GM12878 (cell line): ENCODE measurements at regions not wholly inside any gene's neighbourhood (a gene's known extent, or its start where the extent isn't known, plus 50 kb on each side); places are given as distances from the start of the nearest gene placed in this dataset.

Experiments
- BHLHE40 ChIP-seq, 2 experiments: fragments of 450-650 bp in 1 of 2; IDR thresholded peaks; 2 replicates each; pipeline ENCODE4 v1.6.1; 2011 to 2017; ENCODE audit warnings: low read depth in 2 of 2, borderline replicate concordance in 1 of 2, improper control_type of control experiment in 1 of 2, low read length in 1 of 2, mild to moderate bottlenecking in 1 of 2
- CTCF ChIP-seq, 3 experiments: IDR thresholded peaks in 2 of 3; conservative IDR thresholded peaks in 1 of 3; 2 replicates each; pipeline ENCODE4 v1.5.1; 2011; ENCODE audit warnings: low read depth in 3 of 3, low read length in 3 of 3, mild to moderate bottlenecking in 3 of 3, control low read depth in 2 of 3, moderate library complexity in 2 of 3, inconsistent platforms in 1 of 3, mixed read lengths in 1 of 3; ENCODE audit not compliant: control insufficient read depth in 2 of 3, insufficient read depth in 1 of 3; ENCODE audit errors: extremely low read depth in 1 of 3
- FOXK2 ChIP-seq: fragments of 450-650 bp; IDR thresholded peaks from 2 replicates; pipeline ENCODE4 v1.6.1; 2017; ENCODE audit warnings: mild to moderate bottlenecking, moderate library complexity

GRCh38 chr1:234836776-234837357, 226.9 kb upstream of the IRF2BP2 start:
- no peak for TF ChIP-seq BHLHE40 (IDR thresholded peaks at IDR 0.05; ENCODE audit: borderline replicate concordance in 1 of 2, low read depth in 2 of 2, low read length in 1 of 2)
- no peak for TF ChIP-seq FOXK2
- no peak for TF ChIP-seq CTCF (IDR thresholded peaks at IDR 0.05 in 2 of 3, conservative IDR thresholded peaks at IDR 0.05 in 1 of 3; ENCODE audit: control insufficient read depth in 2 of 3, extremely low read depth in 1 of 3, insufficient read depth in 1 of 3, low read depth in 3 of 3, low read length in 3 of 3)
